ENCODE measurements at regions not wholly inside any gene's neighbourhood (a gene's known extent, or its start where the extent isn't known, plus 50 kb on each side); places are given as distances from the start of the nearest gene placed in this dataset.

GRCh38 chr11:95692526-95693260 lies 96.9 kb downstream of the FAM76B start:
- DNase-seq (ENCODE audit: low spot score), result no peak

DNA sequence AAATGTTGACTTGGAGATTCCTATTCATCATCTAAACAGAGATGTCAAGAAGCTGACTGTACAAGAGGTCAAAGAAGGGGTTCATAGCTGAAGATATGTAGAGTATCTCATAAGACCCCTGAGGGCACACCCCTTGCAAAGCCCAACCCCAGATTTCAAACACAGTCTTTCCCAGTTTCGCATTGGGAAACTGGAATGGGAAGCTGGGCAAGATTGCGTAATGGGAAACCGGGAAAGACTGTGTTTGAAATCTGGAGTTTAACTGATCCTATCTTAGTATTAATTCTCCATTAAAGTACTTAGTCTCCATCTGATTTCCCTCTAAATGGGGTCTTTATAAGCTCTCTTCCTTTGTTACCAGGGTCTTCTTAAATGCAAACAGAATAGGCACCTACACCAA lies 99.5 kb downstream of the FAM76B start:
- DNase-seq (ENCODE audit: low spot score), result no peak

DNA sequence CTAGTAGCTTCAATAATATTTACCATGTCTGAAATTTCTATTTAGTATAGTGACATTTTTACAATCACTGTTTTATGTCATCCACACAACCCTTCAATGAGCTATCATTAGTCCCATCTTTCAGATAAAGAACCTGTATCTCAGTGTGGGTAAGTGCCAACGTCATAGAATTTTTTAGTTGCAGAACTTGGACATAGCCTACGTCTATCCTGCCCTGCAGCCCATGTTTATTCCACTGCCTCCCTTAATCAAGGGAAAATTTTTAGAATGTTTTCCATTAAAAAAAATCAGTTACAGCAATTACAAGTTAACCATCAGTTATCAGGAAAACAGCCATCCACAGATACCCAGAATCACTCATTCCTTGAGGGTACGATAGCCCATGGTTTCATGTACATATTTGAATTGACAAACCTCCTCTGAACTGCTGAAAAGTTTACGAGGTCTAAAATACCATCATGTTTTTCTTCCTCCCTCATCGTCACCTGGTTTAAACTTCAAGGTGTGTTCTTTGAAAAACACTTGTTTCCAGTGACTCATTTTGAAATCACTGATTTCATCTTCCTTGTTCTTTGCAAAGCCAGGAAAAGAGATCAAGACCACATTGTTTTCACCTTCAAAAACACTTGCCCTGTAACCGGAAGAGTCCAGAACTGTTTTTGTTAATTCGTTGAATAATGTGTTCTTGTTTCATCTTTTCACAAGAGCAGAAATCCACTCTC lies 100.9 kb downstream of the FAM76B start:
- no peak for DNase-seq (ENCODE audit: low spot score)

DNA sequence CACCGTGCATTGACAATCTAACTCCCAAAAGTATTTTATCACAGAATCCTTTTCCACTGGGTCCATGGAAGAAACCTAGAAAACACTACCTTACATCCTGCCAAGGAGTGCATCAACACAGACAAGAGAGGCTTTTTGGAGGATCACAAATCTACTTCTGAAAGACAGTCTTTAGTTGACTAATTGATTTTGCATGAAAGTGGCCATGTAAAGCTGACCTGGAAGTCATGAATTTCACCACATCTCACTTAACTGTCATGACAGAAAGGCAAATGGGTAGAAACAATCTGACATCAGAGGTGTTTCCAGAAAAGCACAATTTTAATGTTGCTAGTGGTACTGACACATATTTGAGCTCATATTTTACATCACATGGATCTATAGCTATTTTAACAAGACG lies 101.6 kb downstream of the FAM76B start:
- DNase-seq (ENCODE audit: low spot score), result no peak

GRCh38 chr11:95686265-95686664 lies 103.3 kb downstream of the FAM76B start:
- DNase-seq (ENCODE audit: low spot score), result no peak

GRCh38 chr11:95684701-95685100 lies 104.9 kb downstream of the FAM76B start:
- no peak for DNase-seq (ENCODE audit: low spot score)

- DNase-seq (ENCODE audit: low spot score), result no peak
Observed at GRCh38 chr11:95684170-95684569, 105.4 kb downstream of the FAM76B start.

- no peak for DNase-seq (ENCODE audit: low spot score)
Observed at GRCh38 chr11:95682552-95682951, 107.0 kb downstream of the FAM76B start.

DNA sequence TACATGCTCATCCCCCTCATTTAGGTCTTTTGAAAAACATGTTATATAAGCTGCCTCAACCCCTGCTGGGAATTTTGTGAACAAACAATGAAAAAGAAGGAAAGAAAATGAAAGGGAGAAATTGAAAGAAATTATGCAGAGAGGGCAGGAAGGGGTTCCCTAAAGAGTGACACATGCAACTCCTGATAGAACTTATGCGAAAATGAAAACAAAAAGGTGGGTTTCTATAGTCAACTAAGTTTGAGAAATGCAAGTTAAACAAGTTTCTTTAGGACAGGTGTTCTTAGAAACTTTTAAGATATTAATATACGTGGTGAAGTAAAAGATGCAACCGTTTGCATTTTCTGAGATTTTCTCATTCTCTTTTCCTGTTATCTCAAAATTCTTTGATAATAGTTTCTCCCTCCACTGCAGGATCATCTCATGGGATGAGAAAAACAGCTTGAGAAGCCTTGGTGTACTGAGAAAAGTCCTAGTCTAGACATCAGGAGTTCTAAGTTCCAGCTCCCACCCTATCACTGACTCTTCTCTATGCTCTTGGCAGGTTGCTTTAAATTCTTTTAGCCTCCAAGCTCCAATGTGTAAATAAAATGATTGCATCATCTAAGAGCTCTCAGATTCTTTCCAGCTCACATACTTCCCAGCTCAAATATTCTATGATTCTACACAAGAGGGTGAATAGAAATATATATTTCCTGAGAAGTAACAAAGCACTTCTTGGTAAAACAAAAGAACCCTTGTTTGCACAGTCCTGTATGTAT lies 109.2 kb downstream of the FAM76B start:
- DNase-seq (ENCODE audit: low spot score), result no peak

DNA sequence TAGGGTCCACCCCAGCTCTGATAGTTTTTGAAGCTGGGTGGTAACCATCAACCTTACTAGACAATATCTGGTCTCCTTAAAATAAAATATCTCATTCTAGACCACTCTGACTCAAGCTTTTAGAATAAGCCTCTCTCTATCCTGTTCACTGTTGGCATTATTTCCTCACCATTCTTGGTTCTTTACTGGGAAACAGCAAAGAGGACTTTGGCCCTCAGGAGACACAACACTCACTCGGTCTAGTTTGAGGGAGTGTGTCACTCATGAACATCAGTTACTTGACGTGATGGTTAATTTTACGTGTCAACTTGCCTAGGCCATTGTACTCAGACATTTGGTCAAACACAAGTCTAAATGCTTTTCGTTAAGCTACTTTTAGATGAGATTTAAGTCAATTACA lies 110.6 kb downstream of the FAM76B start:
- no peak for DNase-seq (ENCODE audit: low spot score)

DNA sequence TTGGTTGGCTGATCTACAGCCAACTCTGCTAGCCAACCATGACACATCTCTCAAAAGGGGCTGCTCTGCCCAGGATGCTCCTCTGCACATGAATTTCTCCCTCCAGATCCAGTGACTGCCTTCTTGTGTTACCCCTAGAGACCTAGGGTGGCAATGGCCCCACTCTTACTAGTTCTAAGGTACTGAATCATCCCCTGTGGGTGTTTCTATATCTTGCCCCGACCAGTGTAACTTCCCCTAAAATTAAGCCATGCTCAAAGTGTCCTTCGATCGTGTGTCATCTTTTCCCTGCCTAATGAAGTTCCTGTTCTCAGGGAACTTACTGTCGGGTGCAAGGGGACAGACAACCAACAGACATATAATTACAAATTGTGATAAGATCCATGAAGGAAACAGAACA lies 113.3 kb downstream of the FAM76B start:
- DNase-seq (ENCODE audit: low spot score), result no peak

- no peak for DNase-seq (ENCODE audit: low spot score)
Observed at GRCh38 chr11:95675585-95675984, 114.0 kb downstream of the FAM76B start.

DNA sequence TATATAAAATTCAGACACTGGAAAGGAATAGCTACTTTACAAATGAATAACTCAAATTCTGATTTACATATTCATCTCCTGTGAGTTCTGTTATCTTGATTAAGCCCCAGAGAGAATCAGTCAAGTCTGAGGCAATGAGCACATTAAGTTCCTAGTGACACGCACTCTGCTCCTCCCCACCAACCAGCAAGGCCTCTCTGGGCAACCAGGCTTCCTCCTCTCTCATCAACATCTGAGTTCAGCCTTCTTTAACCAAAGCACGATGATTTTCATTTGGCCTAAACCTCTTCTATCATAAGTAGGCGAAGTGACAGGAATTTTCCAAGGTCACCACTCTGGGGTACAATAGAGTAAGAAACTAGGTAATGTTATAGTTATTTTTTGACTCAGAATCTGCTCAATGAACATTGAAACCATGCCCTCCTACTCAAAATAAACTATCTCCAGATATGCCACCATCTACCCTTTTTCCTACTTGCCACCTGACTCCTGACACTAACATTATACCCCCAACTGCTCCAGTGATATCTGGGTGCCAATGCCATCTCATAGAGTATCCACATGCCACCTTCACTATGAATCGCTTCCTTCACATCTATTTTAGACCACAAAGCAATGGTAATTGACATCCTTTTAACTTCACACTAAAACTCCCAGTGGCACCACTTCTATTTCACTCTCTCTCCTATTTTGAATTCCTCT lies 114.8 kb downstream of the FAM76B start:
- DNase-seq (ENCODE audit: low spot score), result no peak

DNA sequence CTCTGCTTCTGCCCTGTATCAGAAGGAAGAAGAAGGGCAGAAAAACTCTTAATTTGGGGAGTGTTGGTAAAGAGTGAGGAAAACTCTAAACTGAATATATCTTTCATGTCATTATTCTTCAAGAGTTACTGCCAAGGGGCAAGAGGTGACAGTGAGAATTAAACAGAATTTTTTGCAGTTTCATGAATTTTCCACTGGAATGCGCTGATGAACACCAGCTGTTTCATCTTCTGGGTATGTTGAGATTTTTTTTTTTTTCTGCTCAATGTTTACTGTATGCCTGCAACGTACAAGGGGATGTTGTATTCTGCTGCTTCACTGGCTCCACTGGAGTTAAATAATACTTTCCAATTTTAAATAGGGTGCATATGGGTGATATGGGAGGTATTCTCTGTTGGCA lies 117.8 kb downstream of the FAM76B start:
- DNase-seq (ENCODE audit: low spot score), result no peak

DNA sequence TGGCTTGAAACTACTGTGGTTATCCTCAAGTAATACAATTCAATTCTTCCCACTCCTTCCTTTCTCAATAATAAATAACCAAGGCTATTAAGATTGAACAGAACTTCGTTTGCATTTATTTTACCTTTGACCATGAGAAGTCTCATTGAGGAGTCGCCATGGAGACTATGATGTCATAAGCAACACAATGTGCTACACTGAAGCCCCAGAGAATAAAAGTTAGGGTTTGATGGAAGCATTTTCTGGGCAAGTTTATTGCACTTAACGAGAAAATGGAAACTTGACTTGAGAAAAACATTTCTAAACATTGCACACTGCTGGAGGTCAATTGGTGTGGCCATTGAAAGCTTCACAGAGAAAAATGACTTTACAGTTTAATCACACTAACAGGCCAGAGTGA lies 121.5 kb downstream of the FAM76B start:
- DNase-seq (ENCODE audit: low spot score), result no peak

GRCh38 chr11:95661162-95661561 lies 128.4 kb downstream of the FAM76B start:
- no peak for DNase-seq (ENCODE audit: low spot score)

GRCh38 chr11:95660038-95660437 lies 129.5 kb downstream of the FAM76B start:
- DNase-seq (ENCODE audit: low spot score), result no peak

DNA sequence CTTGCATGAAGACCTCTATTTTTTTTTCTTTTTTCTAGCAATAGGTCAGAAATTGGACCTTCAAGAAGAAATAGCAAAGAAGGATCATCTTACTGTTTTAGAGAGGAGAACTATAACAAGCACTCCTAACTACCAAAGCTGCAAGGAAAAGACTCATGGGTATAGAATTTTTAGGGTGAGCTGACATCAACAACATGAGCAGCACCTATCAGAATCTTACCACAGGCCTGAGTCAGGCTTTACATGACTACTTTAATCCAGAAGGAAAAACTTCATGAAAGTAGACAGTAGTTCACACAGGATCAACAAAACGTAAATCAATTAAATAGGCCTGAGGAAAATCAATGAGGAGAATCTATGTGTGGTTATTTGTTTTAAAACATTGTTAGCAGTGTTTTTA lies 130.5 kb downstream of the FAM76B start:
- DNase-seq (ENCODE audit: low spot score), result no peak

DNA sequence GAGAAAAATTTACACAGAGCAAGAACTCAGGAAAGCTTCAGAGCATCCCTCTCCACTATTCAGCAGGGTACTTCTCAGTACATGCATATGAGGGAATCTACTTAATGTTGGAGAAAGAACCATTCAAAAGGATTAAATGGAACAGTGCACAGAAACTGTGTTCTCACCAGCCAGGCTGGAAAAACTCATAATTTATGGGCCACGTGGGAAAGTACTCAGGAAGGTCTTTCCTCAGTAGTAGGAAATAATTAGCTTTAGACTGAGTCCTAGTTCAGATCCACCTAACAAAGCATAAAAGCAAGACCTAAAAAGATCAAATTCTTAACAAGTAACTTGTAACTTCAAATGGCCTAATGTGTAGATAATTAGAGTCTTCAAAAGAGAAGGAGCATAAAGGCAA lies 134.0 kb downstream of the FAM76B start:
- DNase-seq (ENCODE audit: low spot score), result no peak

DNA sequence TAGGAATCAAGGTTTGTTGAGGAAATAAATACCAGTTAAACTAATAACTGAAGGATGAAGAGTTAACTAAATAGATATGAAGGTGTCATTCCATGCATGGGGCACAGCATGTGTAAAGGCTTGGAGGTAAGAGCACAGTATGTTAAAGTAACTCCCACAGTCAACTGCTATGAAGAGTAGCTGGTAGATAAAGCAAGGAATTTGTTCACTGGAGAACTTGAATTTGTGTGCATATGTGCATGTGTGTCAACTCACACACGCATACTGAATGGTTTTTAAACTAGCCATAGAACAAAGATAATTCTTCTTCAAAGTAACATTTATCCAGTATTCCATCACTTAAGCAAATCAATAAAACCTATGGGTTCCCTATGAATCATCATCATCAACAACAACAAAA lies 135.9 kb downstream of the FAM76B start:
- DNase-seq (ENCODE audit: low spot score), result no peak

DNA sequence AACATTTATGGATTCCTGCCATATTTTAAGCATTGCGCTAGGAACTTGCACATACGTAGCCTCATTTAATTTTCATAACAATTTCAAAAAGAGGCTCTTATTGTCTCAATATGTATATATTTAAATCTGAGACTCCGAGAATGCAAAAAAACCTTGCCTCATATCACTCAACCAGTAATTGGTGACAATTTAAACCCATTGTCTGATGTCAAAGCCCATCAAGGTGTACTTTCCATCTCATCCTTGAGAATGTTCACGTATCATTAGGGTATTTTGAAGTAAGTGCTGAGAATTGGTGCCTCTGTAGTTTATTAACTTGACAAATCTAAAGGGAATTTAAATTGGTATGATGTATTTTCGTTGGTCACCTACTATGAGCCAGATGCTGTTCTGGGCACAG lies 136.5 kb downstream of the FAM76B start:
- DNase-seq (ENCODE audit: low spot score), result no peak

DNA sequence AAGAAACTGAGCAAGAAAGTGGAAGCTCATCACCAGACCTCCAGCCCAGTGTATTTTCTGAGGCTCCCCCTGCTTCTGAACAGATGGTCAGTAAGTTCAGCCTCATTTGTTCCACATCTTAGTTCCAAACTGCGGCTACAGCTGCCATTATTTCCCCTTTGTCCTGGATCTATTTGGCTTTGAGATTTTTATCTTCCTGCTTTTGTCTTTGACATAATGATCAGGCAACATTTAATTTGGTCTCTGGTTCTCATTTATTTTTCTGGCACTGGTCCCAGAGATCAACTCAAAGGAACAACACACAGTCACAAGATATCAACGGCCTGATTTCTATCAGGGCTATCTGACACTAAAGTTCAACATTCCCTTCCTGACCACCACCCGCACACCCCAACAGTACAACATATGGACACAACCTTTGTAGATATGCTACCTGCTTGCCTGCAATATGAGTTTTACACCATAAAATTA lies 137.5 kb downstream of the FAM76B start:
- DNase-seq (ENCODE audit: low spot score), result no peak

Measured in left forelimb (tissue), 1 donor.